GM06990 (cell line): ENCODE measurements at regions not wholly inside any gene's neighbourhood (a gene's known extent, or its start where the extent isn't known, plus 50 kb on each side); places are given as distances from the start of the nearest gene placed in this dataset.

Source experiments
- DNase-seq: peaks from one replicate; pipeline ENCODE4 v3.0.0-alpha.2; 2011; ENCODE audit not compliant: insufficient read length; ENCODE audit errors: extremely low read depth
- H3K27me3 ChIP-seq: replicated peaks from 2 replicates; pipeline ENCODE4 v1.6.0; 2011; ENCODE audit warnings: low read length; ENCODE audit not compliant: control insufficient read depth, insufficient read depth
- H3K36me3 ChIP-seq: 2 replicates; pipeline ENCODE4 v1.5.1; 2011; ENCODE audit warnings: low read length; ENCODE audit not compliant: control insufficient read depth, insufficient read depth
- H3K4me3 ChIP-seq: replicated peaks from 2 replicates; pipeline ENCODE4 v1.5.1; 2011; ENCODE audit warnings: low read depth, mild to moderate bottlenecking, control low read depth, low read length
- TF ChIP-seq, protein P1 (sequence below): IDR thresholded peaks from 2 replicates; pipeline ENCODE4 v1.5.1; 2011; ENCODE audit warnings: low read length, control low read depth, mild to moderate bottlenecking, inconsistent platforms; ENCODE audit not compliant: insufficient read depth, poor library complexity, severe bottlenecking

DNA sequence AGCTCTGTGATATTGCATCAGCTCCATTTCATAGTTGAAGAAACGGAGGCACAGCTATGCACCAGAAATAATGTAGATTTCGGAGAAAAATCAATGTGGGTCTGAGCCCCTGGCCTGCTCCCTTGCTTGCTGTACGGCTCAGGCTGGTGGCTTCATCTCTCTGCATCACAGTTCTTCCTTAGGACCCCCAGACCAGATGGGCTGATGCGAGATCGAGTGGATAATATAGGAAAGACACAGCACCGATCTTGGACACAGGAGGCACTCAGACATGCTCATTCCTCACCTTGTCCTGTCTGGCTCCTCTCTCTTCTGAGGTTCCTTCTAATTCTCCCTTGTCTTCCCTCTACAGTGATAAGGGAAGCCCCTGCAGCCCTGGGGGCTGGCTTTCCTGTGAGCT is 365.9 kb upstream of the ZMIZ1 start:
- DNase-seq, result no peak
- Histone ChIP-seq H3K27me3 (no peaks in the 10 kb centered on the region), H3K4me3 (no peak overlapping the region), H3K36me3 (no peaks in the 10 kb centered on the region)
- TF ChIP-seq, protein P1, sequence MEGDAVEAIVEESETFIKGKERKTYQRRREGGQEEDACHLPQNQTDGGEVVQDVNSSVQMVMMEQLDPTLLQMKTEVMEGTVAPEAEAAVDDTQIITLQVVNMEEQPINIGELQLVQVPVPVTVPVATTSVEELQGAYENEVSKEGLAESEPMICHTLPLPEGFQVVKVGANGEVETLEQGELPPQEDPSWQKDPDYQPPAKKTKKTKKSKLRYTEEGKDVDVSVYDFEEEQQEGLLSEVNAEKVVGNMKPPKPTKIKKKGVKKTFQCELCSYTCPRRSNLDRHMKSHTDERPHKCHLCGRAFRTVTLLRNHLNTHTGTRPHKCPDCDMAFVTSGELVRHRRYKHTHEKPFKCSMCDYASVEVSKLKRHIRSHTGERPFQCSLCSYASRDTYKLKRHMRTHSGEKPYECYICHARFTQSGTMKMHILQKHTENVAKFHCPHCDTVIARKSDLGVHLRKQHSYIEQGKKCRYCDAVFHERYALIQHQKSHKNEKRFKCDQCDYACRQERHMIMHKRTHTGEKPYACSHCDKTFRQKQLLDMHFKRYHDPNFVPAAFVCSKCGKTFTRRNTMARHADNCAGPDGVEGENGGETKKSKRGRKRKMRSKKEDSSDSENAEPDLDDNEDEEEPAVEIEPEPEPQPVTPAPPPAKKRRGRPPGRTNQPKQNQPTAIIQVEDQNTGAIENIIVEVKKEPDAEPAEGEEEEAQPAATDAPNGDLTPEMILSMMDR, result no peak

DNA sequence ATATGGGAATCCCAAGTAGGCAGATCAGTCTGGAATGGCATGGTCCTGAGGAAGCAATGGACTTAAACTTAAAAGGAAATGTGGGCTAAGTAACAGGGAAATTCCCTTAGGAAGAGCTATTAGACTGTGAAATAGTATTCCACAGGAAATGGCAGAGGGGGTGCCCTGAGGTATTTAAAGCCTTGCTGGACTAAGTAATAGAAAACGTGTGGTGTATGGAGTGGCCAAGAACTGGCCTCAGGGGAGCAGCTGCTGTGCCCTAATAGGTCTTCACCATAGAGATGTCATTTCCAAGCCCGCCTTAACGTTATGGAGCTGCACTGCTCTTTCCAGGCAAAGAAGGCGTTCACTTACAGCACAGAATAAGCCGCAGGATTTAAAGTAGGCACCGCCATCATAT is 365.2 kb upstream of the ZMIZ1 start:
- Histone ChIP-seq H3K36me3 (no peaks in the 10 kb centered on the region), H3K4me3 (no peak overlapping the region), H3K27me3 (no peaks in the 10 kb centered on the region)
- TF ChIP-seq, protein P1, result no peak
- DNase-seq, result no peak

DNA sequence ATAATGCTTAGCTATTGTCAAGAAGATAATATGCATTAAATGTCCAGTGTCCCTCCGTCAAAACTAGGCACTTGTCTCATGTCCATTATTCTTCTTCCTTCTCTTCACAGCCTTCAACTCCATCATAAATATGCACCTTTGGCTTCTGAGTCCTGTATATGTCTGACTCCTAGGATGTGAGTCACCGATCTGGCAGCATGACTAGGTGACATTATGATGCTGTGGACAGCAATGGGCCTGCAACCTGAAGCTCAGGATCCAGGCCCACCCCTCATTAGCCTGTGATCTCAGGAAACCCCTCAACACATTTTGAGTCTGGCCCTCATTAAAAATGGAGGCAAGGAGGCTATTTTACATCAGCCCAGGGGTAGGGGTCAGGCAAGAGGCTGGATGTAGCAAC is 362.5 kb upstream of the ZMIZ1 start:
- TF ChIP-seq, protein P1, result no peak
- no peak overlapping the region for H3K4me3 ChIP-seq
- no peaks in the 10 kb centered on the region for H3K27me3 ChIP-seq
- no peaks in the 10 kb centered on the region for H3K36me3 ChIP-seq
- no peak for DNase-seq

DNA sequence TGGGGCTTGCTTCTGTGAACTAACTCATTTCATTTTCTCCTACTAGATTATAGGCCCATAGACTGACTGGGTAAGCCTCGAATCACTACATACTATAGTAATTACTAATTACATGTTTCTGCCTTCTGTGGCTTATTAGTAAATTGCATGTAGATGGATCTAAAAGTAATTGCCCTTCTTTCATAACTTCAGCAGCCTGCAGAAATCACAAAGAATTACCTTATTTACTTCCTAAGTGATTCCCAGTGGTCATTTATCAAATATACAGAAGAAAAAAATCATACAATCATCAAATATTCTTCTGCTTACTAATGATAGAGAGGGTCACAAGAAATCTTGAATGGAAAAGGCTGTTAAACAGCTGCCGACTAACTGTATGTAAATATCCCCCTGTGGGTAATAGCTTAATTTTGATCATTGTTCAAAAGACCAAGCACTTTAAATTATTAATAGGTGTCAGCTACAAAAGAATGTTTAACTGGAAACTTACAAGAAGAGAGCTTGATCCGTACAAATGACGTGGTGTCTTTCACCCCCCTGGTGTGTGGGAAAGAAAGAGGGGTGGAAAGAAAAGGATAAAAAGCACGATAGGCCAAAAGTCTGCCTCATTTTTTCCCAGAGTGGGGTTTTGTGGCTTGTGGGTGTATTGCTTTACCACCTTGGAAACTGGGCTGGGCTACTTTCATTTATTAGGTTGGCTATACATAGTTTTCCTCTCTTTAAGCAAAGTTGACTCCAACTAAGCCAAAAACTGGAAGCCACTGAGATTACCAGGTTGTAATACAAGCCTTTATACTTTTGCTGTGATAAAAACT is 361.8 kb upstream of the ZMIZ1 start:
- Histone ChIP-seq H3K27me3 (no peaks in the 10 kb centered on the region), H3K4me3 (no peak overlapping the region), H3K36me3 (no peaks in the 10 kb centered on the region)
- TF ChIP-seq, protein P1, result no peak
- DNase-seq, result no peak

DNA sequence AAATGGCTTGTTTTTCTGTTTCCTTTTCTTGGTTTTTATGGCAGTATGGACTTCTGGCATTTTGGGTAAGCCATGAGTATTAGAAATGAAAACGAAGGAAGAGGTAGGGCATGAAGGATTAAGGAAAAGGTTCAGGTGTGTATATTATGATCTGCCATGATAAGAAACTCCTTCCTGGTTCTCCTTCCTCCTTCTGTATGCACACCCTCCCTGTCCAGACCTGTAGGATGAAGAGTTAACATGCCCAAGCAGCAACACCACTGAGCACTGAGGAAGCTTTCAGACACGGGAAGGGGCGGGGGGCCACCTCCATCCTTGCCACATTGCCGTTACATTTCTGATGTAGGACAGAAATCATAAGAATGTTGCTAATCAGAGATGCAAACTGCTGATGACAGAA is 361.0 kb upstream of the ZMIZ1 start:
- no peaks in the 10 kb centered on the region for H3K27me3 ChIP-seq
- TF ChIP-seq, protein P1, result no peak
- H3K4me3 ChIP-seq, result no peak overlapping the region
- DNase-seq, result no peak
- H3K36me3 ChIP-seq, result no peaks in the 10 kb centered on the region

DNA sequence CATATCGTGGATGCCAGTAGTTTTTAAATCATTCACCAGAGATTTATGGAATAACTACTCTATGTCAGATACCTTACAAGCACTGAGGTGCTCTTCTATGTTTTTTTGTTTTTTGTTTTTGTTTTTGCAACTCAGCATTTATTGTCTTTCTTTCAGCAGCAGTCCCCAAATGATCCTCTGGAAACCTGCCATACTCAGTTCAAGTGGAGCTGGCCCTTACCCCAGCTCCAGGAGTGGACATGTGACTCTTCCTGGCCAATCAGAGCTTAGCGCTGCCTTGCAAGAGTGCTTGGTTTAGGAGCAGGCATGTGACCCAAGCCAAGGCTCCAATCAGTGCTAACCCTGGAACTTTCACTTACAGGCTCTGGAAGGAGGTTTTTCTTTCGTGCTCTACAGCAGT is 356.6 kb upstream of the ZMIZ1 start:
- no peak for DNase-seq
- TF ChIP-seq, protein P1, result no peak
- H3K36me3 ChIP-seq, result no peaks in the 10 kb centered on the region
- no peaks in the 10 kb centered on the region for H3K27me3 ChIP-seq
- no peak overlapping the region for H3K4me3 ChIP-seq
